Sigmoid colon (tissue), 4 donors: ENCODE measurements at regions not wholly inside any gene's neighbourhood (a gene's known extent, or its start where the extent isn't known, plus 50 kb on each side); places are given as distances from the start of the nearest gene placed in this dataset.

Experiments
- CTCF ChIP-seq, 4 experiments: fragments of 450-650 bp in 3 of 4; fragments of 200-600 bp in 1 of 4; IDR thresholded peaks; one replicate each; pipeline ENCODE4 v1.5.1; 2016 to 2019; ENCODE audit warnings: antibody characterized with exemption in 4 of 4, mild to moderate bottlenecking in 3 of 4, moderate library complexity in 2 of 4
- POLR2A ChIP-seq, 2 donors: fragments of 450-650 bp; IDR thresholded peaks; one replicate each; pipeline ENCODE4 v1.6.1; 2016; ENCODE audit warnings: antibody characterized with exemption in 2 of 2, mild to moderate bottlenecking in 2 of 2, moderate library complexity in 2 of 2
- POLR2AphosphoS5 ChIP-seq, 4 donors: sonication (generic); formaldehyde crosslinking; IDR thresholded peaks; one replicate each; pipeline ENCODE4 v1.6.1; 2017; ENCODE audit warnings: antibody characterized with exemption in 4 of 4

- TF ChIP-seq CTCF (IDR thresholded peaks at IDR 0.05): no peak
- TF ChIP-seq POLR2A (IDR thresholded peaks at IDR 0.05): no peak
- TF ChIP-seq POLR2AphosphoS5 (IDR thresholded peaks at IDR 0.05): no peak
These were observed 164.6 kb downstream of the ENGASE start for GRCh38 chr17:79239205-79239604.
